Muscle of leg (tissue), 3 donors: ENCODE measurements at regions not wholly inside any gene's neighbourhood (a gene's known extent, or its start where the extent isn't known, plus 50 kb on each side); places are given as distances from the start of the nearest gene placed in this dataset.
A peak's percentile ranks its signal among the peaks of the same experiment; 100 is the strongest.

Experiments used
- DNase-seq: peaks from one replicate; pipeline ENCODE4 v3.0.0; 2013
- H3K27ac ChIP-seq: one replicate; pipeline ENCODE4 v1.5.1; 2013; ENCODE audit warnings: mild to moderate bottlenecking, low read length, control low read depth
- H3K27me3 ChIP-seq: one replicate; pipeline ENCODE4 v1.6.1; 2013; ENCODE audit warnings: low read length; ENCODE audit not compliant: control insufficient read depth, insufficient read depth
- H3K36me3 ChIP-seq: one replicate; pipeline ENCODE4 v1.6.1; 2013; ENCODE audit warnings: low read length; ENCODE audit not compliant: control insufficient read depth, insufficient read depth
- H3K4me1 ChIP-seq: one replicate; pipeline ENCODE4 v1.6.1; 2013; ENCODE audit warnings: low read length; ENCODE audit not compliant: control insufficient read depth, insufficient read depth
- H3K4me3 ChIP-seq: one replicate; pipeline ENCODE4 v1.5.1; 2013; ENCODE audit warnings: low read length, control low read depth
- H3K9me3 ChIP-seq: replicated peaks from 2 replicates; pipeline ENCODE4 v1.6.1; 2013; ENCODE audit warnings: low read depth, low read length; ENCODE audit not compliant: control insufficient read depth
- WGBS: methylation state at CpG from one replicate; pipeline ENCODE4 v1.1.5; 2013; ENCODE audit warnings: missing lambda C conversion rate; ENCODE audit not compliant: insufficient coverage; 5-methylcytosine and 5-hydroxymethylcytosine counted together

DNA sequence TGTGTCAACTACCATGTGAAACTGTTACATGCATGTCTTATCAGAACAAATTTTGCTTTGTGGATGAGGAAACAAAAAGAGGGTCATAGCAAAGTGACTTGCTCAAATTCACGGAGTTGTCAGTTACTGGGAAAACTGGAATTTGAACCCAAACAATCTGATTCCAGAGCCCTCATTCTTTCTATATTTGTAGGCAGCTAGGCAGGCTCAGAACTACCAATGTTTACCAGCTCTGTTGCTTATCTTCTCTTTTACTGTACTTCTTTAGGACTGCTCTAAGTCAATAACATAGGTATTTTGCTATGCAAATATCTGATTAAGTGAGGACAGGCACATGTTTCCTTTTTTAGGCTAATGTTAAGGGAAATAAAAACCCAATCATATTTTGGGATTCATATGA is 450.5 kb downstream of the ZPLD1 start:
- Histone ChIP-seq H3K4me3 (no peak overlapping the region), H3K27ac (no peak overlapping the region), H3K9me3 (no peaks in the 10 kb centered on the region), H3K4me1 (no peaks in the 10 kb centered on the region), H3K36me3 (no peaks in the 10 kb centered on the region), H3K27me3 (no peaks in the 10 kb centered on the region)
- no peak for DNase-seq
- no CpG with 5 or more reads among the region's 1 CpG for WGBS

DNA sequence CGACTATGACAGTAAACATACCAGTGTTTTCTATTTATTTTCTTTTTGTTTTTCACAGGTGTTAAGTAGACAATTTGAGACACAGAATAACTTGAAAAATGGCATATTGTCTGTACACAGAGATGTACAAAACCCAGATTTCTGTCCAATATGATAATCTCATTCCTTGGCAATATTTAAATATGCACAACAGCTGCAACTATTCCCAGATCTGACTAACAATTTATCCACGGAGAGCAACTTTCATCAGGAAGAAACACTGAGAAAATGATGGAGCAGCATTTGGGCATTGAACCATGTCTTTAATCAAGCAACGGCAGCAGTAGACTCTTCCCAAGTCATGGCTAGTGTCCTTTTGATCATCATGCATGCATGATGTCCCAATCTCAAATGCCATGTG is 452.6 kb downstream of the ZPLD1 start:
- Histone ChIP-seq H3K9me3 (no peaks in the 10 kb centered on the region), H3K27me3 (no peaks in the 10 kb centered on the region), H3K36me3 (no peaks in the 10 kb centered on the region), H3K27ac (no peak overlapping the region), H3K4me3 (no peak overlapping the region), H3K4me1 (no peaks in the 10 kb centered on the region)
- 20% methylated on average over 1 of the region's 3 CpGs for whole genome bisulfite sequencing
- DNase-seq = peak; percentile 67

DNA sequence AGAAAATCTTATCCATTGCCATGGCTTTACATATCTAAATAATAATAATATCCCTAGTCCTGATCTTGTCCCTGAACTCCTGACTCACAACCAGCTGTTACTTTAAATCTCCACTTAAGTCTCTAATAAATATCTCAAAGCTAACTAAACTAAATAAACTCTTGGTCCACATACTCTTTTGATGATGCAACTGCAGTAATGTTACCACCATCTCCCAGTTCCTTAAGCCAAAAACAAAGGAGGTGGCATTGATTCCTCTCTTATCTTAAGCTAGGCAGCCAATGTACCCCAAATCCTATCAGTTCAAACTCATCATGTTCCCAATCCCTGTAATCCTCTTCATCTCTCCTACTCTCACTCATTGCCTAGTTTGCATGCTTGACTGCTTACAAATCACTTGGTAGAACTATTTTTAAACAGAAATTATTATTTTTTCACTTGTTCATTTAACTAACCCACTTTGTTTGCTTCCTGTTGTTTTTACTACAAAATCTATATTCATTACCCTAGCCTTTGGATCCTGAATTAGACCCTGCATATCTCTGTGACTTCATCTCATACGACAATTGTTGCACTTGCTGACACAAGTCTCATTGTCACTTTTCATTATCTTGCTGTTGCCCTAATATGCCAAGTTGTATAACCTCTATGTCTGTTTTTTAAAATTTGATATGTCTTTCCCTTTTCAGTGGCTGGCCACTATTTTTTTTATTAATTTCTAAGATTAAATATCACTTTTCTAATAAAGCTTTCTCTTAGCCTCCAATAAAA is 462.2 kb downstream of the ZPLD1 start:
- Histone ChIP-seq H3K4me3 (no peak overlapping the region), H3K9me3 (no peaks in the 10 kb centered on the region), H3K4me1 (no peaks in the 10 kb centered on the region), H3K27ac (no peak overlapping the region), H3K36me3 (no peaks in the 10 kb centered on the region), H3K27me3 (no peaks in the 10 kb centered on the region)
- DNase-seq = no peak
- WGBS = 100% methylated on average over 1 of the region's 1 CpG

DNA sequence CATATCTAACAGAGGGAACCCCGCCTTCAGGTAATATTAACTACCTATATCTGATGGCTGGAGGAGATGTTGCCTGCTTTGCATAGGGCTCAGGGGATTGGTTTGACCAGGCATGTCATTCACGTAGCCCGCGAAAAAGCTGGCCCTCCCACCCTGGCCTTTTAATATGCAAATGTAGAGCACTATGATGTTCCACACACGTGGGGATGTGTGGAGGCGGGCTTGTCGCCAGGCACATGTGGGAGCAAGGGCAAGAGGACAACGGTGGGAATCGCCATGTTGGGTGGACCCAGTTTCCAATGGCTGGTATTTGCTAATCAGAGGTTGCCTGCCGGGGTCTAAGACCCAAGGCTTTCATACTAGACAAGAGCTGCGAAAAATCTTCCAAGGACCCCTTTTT is 469.8 kb downstream of the ZPLD1 start:
- Histone ChIP-seq H3K27ac (no peak overlapping the region), H3K4me1 (no peaks in the 10 kb centered on the region), H3K36me3 (no peaks in the 10 kb centered on the region), H3K27me3 (no peaks in the 10 kb centered on the region), H3K4me3 (no peak overlapping the region), H3K9me3 (no peaks in the 10 kb centered on the region)
- 90% methylated on average over 5 of the region's 11 CpGs for WGBS
- DNase-seq = no peak

DNA sequence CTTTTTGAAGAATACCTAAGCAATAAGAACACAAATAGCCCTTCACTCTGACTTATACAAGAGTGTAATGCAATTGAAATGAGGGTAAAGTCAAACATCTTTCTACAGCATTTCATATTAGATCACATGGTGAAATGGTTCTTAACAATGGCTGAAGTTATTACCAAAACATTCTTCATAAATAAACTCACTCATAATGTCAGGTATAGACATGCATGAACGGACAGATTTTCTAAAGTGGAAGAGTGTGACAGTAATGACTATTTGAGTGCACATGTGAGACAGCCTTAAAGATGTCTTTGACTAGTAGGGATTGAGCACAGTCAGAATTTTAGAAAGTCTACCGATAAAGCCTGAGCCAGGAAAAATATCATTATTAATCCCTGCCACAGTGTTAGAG is 471.0 kb downstream of the ZPLD1 start:
- Histone ChIP-seq H3K9me3 (no peaks in the 10 kb centered on the region), H3K4me1 (no peaks in the 10 kb centered on the region), H3K4me3 (no peak overlapping the region), H3K36me3 (no peaks in the 10 kb centered on the region), H3K27ac (no peak overlapping the region), H3K27me3 (no peaks in the 10 kb centered on the region)
- no peak for DNase-seq
- WGBS = no CpG with 5 or more reads among the region's 2 CpGs

DNA sequence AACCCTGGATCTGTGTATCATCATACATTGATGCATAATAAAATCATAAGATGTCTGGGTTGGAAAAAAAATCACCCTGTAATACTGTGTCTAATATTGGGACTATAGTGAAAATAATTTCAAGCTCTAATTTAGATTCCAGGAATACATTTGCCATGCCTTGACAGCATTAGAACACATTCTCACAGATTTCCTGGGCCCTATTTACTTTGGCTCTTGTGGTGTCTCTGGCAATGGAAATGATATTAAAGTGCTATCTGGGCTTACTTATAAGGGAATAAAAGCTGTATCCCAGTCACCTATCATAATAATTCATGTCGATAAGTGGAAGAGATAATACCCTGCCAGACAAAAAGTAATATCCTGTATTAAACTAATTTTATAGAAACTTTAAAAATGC is 472.0 kb downstream of the ZPLD1 start:
- H3K4me1 ChIP-seq = no peaks in the 10 kb centered on the region
- DNase-seq = peak; percentile 11
- H3K27ac ChIP-seq = no peak overlapping the region
- H3K27me3 ChIP-seq = no peaks in the 10 kb centered on the region
- no peaks in the 10 kb centered on the region for H3K9me3 ChIP-seq
- WGBS = no CpG with 5 or more reads among the region's 1 CpG
- no peak overlapping the region for H3K4me3 ChIP-seq
- H3K36me3 ChIP-seq = no peaks in the 10 kb centered on the region

DNA sequence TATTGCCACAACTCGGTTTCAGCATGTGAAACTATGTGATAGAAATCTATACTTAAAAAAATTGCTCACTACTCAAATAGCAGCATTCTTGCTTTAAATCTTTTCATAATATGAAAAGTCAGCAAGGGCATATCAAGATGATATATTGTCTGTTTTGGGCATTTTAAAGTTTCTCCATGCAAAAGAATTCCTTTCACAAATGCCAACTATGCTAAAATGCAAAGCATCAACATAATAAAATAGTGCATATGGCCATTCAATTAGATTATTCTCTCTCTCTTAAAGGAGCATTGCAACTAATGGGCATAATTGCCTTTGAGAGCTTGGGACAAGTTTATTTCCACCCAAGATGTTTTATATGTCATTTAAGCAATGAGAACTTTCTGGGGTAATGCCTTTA is 475.1 kb downstream of the ZPLD1 start:
- H3K4me1 ChIP-seq = no peaks in the 10 kb centered on the region
- no peak overlapping the region for H3K4me3 ChIP-seq
- no peaks in the 10 kb centered on the region for H3K9me3 ChIP-seq
- peak; percentile 13 for DNase-seq
- no CpG with 5 or more reads among the region's 1 CpG for WGBS
- no peaks in the 10 kb centered on the region for H3K36me3 ChIP-seq
- H3K27me3 ChIP-seq = no peaks in the 10 kb centered on the region
- no peak overlapping the region for H3K27ac ChIP-seq

DNA sequence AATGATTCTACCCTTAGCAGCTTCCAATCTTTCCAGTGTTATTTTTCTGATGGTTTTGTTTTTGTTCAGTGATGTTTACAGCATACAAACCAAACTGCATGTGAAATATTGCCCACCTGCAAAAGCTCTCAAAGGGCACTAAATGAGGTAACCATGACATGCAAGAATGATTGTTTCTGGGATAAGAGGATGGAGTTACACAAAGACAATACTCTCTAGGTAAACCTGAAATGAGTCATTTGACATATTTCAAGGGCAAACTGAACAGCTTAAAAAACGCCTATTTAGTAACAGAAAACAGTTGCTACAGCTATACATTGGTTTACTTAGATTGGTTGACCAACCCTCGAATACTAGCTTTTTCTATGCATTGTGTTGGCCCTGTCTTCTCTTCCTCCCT is 481.7 kb downstream of the ZPLD1 start:
- Histone ChIP-seq H3K4me1 (no peaks in the 10 kb centered on the region), H3K9me3 (peaks cover 2% of the 10 kb centered on the region), H3K27ac (no peak overlapping the region), H3K27me3 (no peaks in the 10 kb centered on the region), H3K36me3 (no peaks in the 10 kb centered on the region), H3K4me3 (no peak overlapping the region)
- no peak for DNase-seq
- WGBS = no CpG with 5 or more reads among the region's 2 CpGs

DNA sequence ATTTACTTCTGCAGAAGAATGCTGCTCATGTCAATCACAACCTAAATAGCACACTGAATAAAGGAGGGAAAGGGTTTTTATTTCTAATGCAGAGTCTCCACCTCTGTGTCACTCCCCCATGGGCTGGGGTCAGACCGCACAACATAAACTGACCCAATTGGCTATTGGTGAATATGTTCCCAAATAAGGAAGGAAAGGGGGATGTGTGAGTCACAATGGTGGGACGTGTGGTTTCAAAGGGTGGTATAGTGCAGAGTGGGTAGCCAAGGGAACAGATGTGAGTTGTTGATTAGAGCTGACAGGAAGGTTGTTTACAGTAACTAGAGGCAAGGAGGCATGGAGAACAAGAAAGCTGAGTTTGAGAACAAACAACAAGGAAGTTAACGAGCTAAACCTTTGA is 491.8 kb downstream of the ZPLD1 start:
- Histone ChIP-seq H3K9me3 (peaks cover 12% of the 10 kb centered on the region), H3K4me3 (no peak overlapping the region), H3K27ac (no peak overlapping the region), H3K27me3 (no peaks in the 10 kb centered on the region), H3K4me1 (no peaks in the 10 kb centered on the region), H3K36me3 (no peaks in the 10 kb centered on the region)
- DNase-seq = no peak
- 58% methylated on average over 1 of the region's 3 CpGs for WGBS

DNA sequence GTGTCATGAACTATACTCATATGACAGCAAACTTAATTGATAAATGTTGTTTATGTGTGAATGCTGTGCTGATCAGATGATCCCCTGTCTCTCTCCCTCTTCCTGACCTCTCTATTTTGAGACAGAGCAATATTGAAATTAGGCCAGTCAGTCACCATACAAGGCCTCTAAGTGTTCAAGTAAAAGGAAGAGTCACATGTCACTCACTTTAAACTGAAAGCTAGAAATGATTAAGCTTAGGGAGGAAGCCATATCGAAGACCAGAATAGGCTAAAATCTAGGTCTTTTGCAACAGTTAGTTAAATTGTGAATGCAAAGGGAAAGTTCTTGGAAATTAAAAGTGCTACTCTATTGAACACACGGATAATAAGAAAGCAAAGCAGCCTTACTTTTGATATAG is 498.6 kb downstream of the ZPLD1 start:
- no CpG with 5 or more reads among the region's 2 CpGs for WGBS

DNA sequence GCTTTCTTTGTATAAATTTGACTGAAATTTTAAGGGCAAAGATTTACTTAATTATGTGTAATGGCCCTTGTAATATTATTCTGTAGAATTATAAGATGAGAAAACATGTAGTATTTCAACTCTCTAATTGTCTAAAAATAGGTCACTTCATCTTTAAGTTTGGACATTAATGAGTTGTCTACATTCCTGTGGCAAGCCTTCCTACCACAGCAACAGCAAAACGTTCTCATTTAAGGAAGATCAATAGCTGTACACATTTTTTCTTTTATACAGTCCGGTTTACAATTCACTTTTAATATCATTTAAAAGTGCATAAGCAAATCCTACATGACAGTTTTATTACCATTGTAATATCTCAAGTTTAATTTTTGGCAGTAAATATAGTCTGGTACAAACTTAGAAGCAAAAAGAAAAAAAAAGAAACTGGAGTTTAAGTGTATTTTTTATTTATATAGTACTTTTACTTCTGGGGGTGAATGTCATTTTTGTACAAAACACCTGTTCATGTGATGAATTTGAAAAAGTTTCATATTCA is 501.8 kb downstream of the ZPLD1 start:
- H3K9me3 ChIP-seq = peaks cover 3% of the 10 kb centered on the region
- peak; percentile 8 for DNase-seq
- no peak overlapping the region for H3K4me3 ChIP-seq
- no peaks in the 10 kb centered on the region for H3K27me3 ChIP-seq
- WGBS = 0% methylated on average over 1 of the region's 2 CpGs
- H3K4me1 ChIP-seq = no peaks in the 10 kb centered on the region
- H3K36me3 ChIP-seq = no peaks in the 10 kb centered on the region
- no peak overlapping the region for H3K27ac ChIP-seq

More for the DNA sequence above, 498.6 kb downstream of the ZPLD1 start:
- H3K9me3 ChIP-seq = peaks cover 3% of the 10 kb centered on the region
- no peaks in the 10 kb centered on the region for H3K4me1 ChIP-seq
- no peak for DNase-seq
- no peaks in the 10 kb centered on the region for H3K27me3 ChIP-seq
- H3K4me3 ChIP-seq = no peak overlapping the region
- H3K27ac ChIP-seq = no peak overlapping the region
- no peaks in the 10 kb centered on the region for H3K36me3 ChIP-seq
